IMR-90 (cell line): ENCODE measurements at regions not wholly inside any gene's neighbourhood (a gene's known extent, or its start where the extent isn't known, plus 50 kb on each side); places are given as distances from the start of the nearest gene placed in this dataset.

Experiments
- ATAC-seq: fragments of 200-7000 bp; cut with Tn5 transposase; 2 replicates; pipeline ENCODE4 v1.9.1; 2020; ENCODE audit warnings: low read depth, mild to moderate bottlenecking, moderate library complexity
- BruUV-seq: library from RNA; stranded (reverse); fragments of 400-500 nt; replicated peaks from 2 replicates; lab custom pipeline; 2021; lab: Mats Ljungman, UMichigan
- CTCF ChIA-PET: fragments of 300-600 bp; formaldehyde crosslinking; extraction: SDS; loops from one replicate; lab custom pipeline; 2021; ENCODE audit warnings: antibody characterized with exemption; lab: Yijun Ruan, JAX
- POLR2A ChIA-PET: fragments of 300-600 bp; sonication (Branson Sonifier 250); formaldehyde crosslinking; loops from one replicate; lab custom pipeline; 2022; ENCODE audit warnings: antibody characterized with exemption; ENCODE audit not compliant: unreplicated experiment; lab: Charles Lee
- DNase-seq: peaks from one replicate; pipeline ENCODE4 v3.0.0; 2013
- H2AFZ ChIP-seq: replicated peaks from 2 replicates; pipeline ENCODE3; 2013; ENCODE audit warnings: low read length, mild to moderate bottlenecking; ENCODE audit not compliant: poor library complexity
- H2AK5ac ChIP-seq: 2 replicates; pipeline ENCODE4 v1.6.1; 2013; ENCODE audit warnings: low read depth, low read length, inconsistent platforms
- H2AK9ac ChIP-seq: replicated peaks from 2 replicates; pipeline ENCODE3; 2013; ENCODE audit warnings: mild to moderate bottlenecking, low read depth, low read length, moderate library complexity; ENCODE audit not compliant: poor library complexity
- H2BK120ac ChIP-seq: 2 replicates; pipeline ENCODE4 v1.6.1; 2013; ENCODE audit warnings: low read depth, low read length, inconsistent platforms
- H2BK15ac ChIP-seq: 3 replicates; pipeline ENCODE4 v1.6.1; 2013; ENCODE audit warnings: low read depth, low read length, inconsistent platforms
- H2BK20ac ChIP-seq: 2 replicates; pipeline ENCODE4 v1.6.1; 2013; ENCODE audit warnings: low read depth, mild to moderate bottlenecking, inconsistent platforms, low read length, moderate library complexity
- H2BK5ac ChIP-seq: 2 replicates; pipeline ENCODE4 v1.6.1; 2013; ENCODE audit warnings: mild to moderate bottlenecking, low read depth, low read length, inconsistent platforms; ENCODE audit not compliant: poor library complexity, severe bottlenecking
- H3K14ac ChIP-seq: replicated peaks from 2 replicates; pipeline ENCODE4 v1.6.1; 2013; ENCODE audit warnings: low read depth, low read length, inconsistent platforms
- H3K18ac ChIP-seq: 2 replicates; pipeline ENCODE4 v1.6.1; 2013; ENCODE audit warnings: low read depth, low read length, control low read depth
- H3K23ac ChIP-seq: 2 replicates; pipeline ENCODE4 v1.6.1; 2013; ENCODE audit warnings: low read depth, low read length, inconsistent platforms
- H3K27ac ChIP-seq: 2 replicates; pipeline ENCODE4 v1.5.1; 2013; ENCODE audit warnings: mild to moderate bottlenecking, control low read depth, low read length; ENCODE audit not compliant: insufficient read depth
- H3K27me3 ChIP-seq: 2 replicates; pipeline ENCODE4 v1.6.1; 2013; ENCODE audit warnings: low read length; ENCODE audit not compliant: control insufficient read depth, insufficient read depth
- H3K36me3 ChIP-seq: 2 replicates; pipeline ENCODE4 v1.6.1; 2013; ENCODE audit warnings: low read length, mixed read lengths; ENCODE audit not compliant: control insufficient read depth, insufficient read depth
- H3K4ac ChIP-seq: 2 replicates; pipeline ENCODE4 v1.6.1; 2013; ENCODE audit warnings: low read depth, low read length, inconsistent platforms
- H3K4me1 ChIP-seq: 2 replicates; pipeline ENCODE4 v1.6.1; 2013; ENCODE audit warnings: low read length, mixed read lengths; ENCODE audit not compliant: control insufficient read depth, insufficient read depth
- H3K4me2 ChIP-seq: 2 replicates; pipeline ENCODE4 v1.6.1; 2013; ENCODE audit warnings: low read depth, mild to moderate bottlenecking, control low read depth, low read length, moderate library complexity
- H3K4me3 ChIP-seq: 2 replicates; pipeline ENCODE4 v1.5.1; 2013; ENCODE audit warnings: low read depth, mild to moderate bottlenecking, control low read depth, low read length, moderate library complexity; ENCODE audit not compliant: insufficient read depth
- H3K56ac ChIP-seq: 2 replicates; pipeline ENCODE4 v1.6.1; 2013; ENCODE audit warnings: low read length, inconsistent platforms; ENCODE audit not compliant: insufficient read depth; ENCODE audit errors: extremely low read depth
- H3K79me1 ChIP-seq, 2 experiments: 2 replicates each; pipeline ENCODE4 v1.6.1; 2013; ENCODE audit warnings: low read length in 2 of 2, inconsistent platforms in 1 of 2, low read depth in 1 of 2
- H3K9ac ChIP-seq: 2 replicates; pipeline ENCODE4 v1.6.1; 2013; ENCODE audit warnings: low read depth, low read length, control low read depth
- H3K9me1 ChIP-seq: 2 replicates; pipeline ENCODE4 v1.6.1; 2013; ENCODE audit warnings: low read length, inconsistent platforms; ENCODE audit not compliant: insufficient read depth
- H3K9me3 ChIP-seq: 2 replicates; pipeline ENCODE4 v1.6.1; 2013; ENCODE audit warnings: low read length; ENCODE audit not compliant: control insufficient read depth, insufficient read depth
- H4K20me1 ChIP-seq: 2 replicates; pipeline ENCODE4 v1.6.1; 2013; ENCODE audit warnings: low read length, inconsistent platforms; ENCODE audit not compliant: insufficient read depth
- H4K5ac ChIP-seq: 2 replicates; pipeline ENCODE4 v1.6.1; 2013; ENCODE audit warnings: mild to moderate bottlenecking, low read depth, low read length, control low read depth
- H4K8ac ChIP-seq, 2 experiments: 2 replicates each; pipeline ENCODE4 v1.6.1; 2013; ENCODE audit warnings: low read depth in 2 of 2, low read length in 2 of 2, control low read depth in 1 of 2, inconsistent platforms in 1 of 2
- H4K91ac ChIP-seq: 2 replicates; pipeline ENCODE4 v1.6.1; 2013; ENCODE audit warnings: low read depth, low read length, inconsistent platforms; ENCODE audit not compliant: insufficient read depth
- BHLHE40 ChIP-seq: fragments of 150-350 bp; IDR thresholded peaks from 2 replicates; pipeline ENCODE4 v1.6.1; 2016; ENCODE audit warnings: mild to moderate bottlenecking, low read depth, low read length
- CEBPB ChIP-seq: IDR thresholded peaks from 2 replicates; pipeline ENCODE4 v1.6.1; 2012; ENCODE audit warnings: low read depth, low read length, improper control_type of control experiment
- CHD1 ChIP-seq: IDR thresholded peaks from 2 replicates; pipeline ENCODE4 v1.6.1; 2012; ENCODE audit warnings: low read depth, low read length, improper control_type of control experiment
- CTCF ChIP-seq: conservative IDR thresholded peaks from 2 replicates; pipeline ENCODE4 v1.5.1; 2012; ENCODE audit warnings: mild to moderate bottlenecking, low read depth, low read length, improper control_type of control experiment
- ELK1 ChIP-seq: fragments of 150-350 bp; IDR thresholded peaks from 2 replicates; pipeline ENCODE4 v1.6.1; 2016; ENCODE audit warnings: low read depth, mild to moderate bottlenecking, low read length, moderate library complexity, borderline replicate concordance
- FOS ChIP-seq: fragments of 150-350 bp; IDR thresholded peaks from 2 replicates; pipeline ENCODE4 v1.6.1; 2016; ENCODE audit warnings: low read depth, low read length
- MAFK ChIP-seq: IDR thresholded peaks from 2 replicates; pipeline ENCODE4 v1.6.1; 2012; ENCODE audit warnings: low read depth, low read length, improper control_type of control experiment
- MAZ ChIP-seq: IDR thresholded peaks from 2 replicates; pipeline ENCODE4 v1.6.1; 2012; ENCODE audit warnings: low read depth, mild to moderate bottlenecking, low read length, improper control_type of control experiment, moderate library complexity, borderline replicate concordance
- MXI1 ChIP-seq: IDR thresholded peaks from 2 replicates; pipeline ENCODE4 v1.6.1; 2012; ENCODE audit warnings: low read depth, mild to moderate bottlenecking, low read length, moderate library complexity, borderline replicate concordance
- NFE2L2 ChIP-seq: fragments of 150-350 bp; IDR thresholded peaks from 2 replicates; pipeline ENCODE4 v1.6.1; 2016; ENCODE audit warnings: low read depth, mild to moderate bottlenecking, low read length
- POLR2A ChIP-seq: IDR thresholded peaks from 2 replicates; pipeline ENCODE4 v1.6.1; 2012; ENCODE audit warnings: mild to moderate bottlenecking, low read depth, low read length
- RAD21 ChIP-seq: IDR thresholded peaks from 2 replicates; pipeline ENCODE4 v1.6.1; 2012; ENCODE audit warnings: low read length, improper control_type of control experiment
- RCOR1 ChIP-seq: IDR thresholded peaks from 2 replicates; pipeline ENCODE4 v1.6.1; 2012; ENCODE audit warnings: mild to moderate bottlenecking, low read length, improper control_type of control experiment; ENCODE audit not compliant: insufficient replicate concordance
- RFX5 ChIP-seq: IDR thresholded peaks from 2 replicates; pipeline ENCODE4 v1.8.0; 2012; ENCODE audit warnings: low read depth, mild to moderate bottlenecking, low read length, moderate library complexity
- SMC3 ChIP-seq: fragments of 150-350 bp; IDR thresholded peaks from 2 replicates; pipeline ENCODE4 v1.6.1; 2016; ENCODE audit warnings: low read depth, mild to moderate bottlenecking, antibody characterized with exemption, low read length, moderate library complexity
- USF2 ChIP-seq: fragments of 150-350 bp; IDR thresholded peaks from 2 replicates; pipeline ENCODE4 v1.6.1; 2017; ENCODE audit warnings: mild to moderate bottlenecking, antibody characterized with exemption, low read length, low read depth
- WGBS, 2 experiments: methylation state at CpG; one replicate each; pipeline versions ENCODE4 v1.1.5 to v1.1.7; 2013; ENCODE audit warnings: missing lambda C conversion rate in 2 of 2; ENCODE audit not compliant: insufficient read length in 1 of 2; ENCODE audit errors: extremely low coverage in 2 of 2; 5-methylcytosine and 5-hydroxymethylcytosine counted together
- dilution Hi-C: fragments of 300-500 bp; cut with HindIII; formaldehyde crosslinking; loops from one replicate; pipeline ENCODE4 v1.14.3; 2018; ENCODE audit warnings: low sequenced_read_pairs; ENCODE audit not compliant: unreplicated experiment
- in situ Hi-C: fragments of 300-500 bp; cut with MboI; formaldehyde crosslinking; loops from 3 replicates; pipeline ENCODE4 v1.14.3; 2019; ENCODE audit warnings: low sequenced_read_pairs, inconsistent platforms, mixed read lengths
- intact Hi-C: fragments of 100-400 bp; cut with micrococcal nuclease; formaldehyde crosslinking; loops from 2 replicates; pipeline ENCODE4 v1.10.0; 2022

- Histone ChIP-seq H2AFZ (no peak overlapping the region), H3K9me3 (no peaks in the 10 kb centered on the region), H3K27ac (no peak overlapping the region), H3K36me3 (no peaks in the 10 kb centered on the region), H3K4me3 (no peak overlapping the region), H3K23ac (no peak overlapping the region), H2AK5ac (no peak overlapping the region), H2BK120ac (no peak overlapping the region), H3K9me1 (no peaks in the 10 kb centered on the region), H4K5ac (no peak overlapping the region), H3K56ac (no peak overlapping the region), H3K79me1 (no peaks in the 10 kb centered on the region), H3K18ac (no peak overlapping the region), H3K27me3 (no peaks in the 10 kb centered on the region; the same call in 1 of the 2 replicates), H2BK15ac (no peak overlapping the region), H2AK9ac (no peak overlapping the region), H2BK20ac (no peak overlapping the region), H4K8ac (no peak overlapping the region), H3K9ac (no peak overlapping the region), H3K4me1 (no peaks in the 10 kb centered on the region), H2BK5ac (no peak overlapping the region), H4K91ac (no peak overlapping the region), H3K14ac (no peak overlapping the region), H4K20me1 (no peaks in the 10 kb centered on the region), H3K4ac (no peak overlapping the region), H3K4me2 (no peak overlapping the region)
- CTCF ChIA-PET = interaction anchor here (0.6 kb wide), 3 partner anchors 14 to 1120 kb away, joined by 3 read pairs; no protein-coding TSS in a partner anchor
- BruUV-seq = no TSS peak
- intact Hi-C loops (no loop called here), in situ Hi-C loops (no loop called here), dilution Hi-C loops (no loop called here)
- DNase-seq (no peak), ATAC-seq (no peak)
- POLR2A ChIA-PET = no interaction called here
- no peak for TF ChIP-seq USF2
- TF ChIP-seq POLR2A = no peak
- TF ChIP-seq MAFK = no peak
- TF ChIP-seq NFE2L2 = no peak
- TF ChIP-seq CHD1 = no peak
- no peak for TF ChIP-seq SMC3
- TF ChIP-seq RAD21 = no peak
- TF ChIP-seq MAZ = no peak
- TF ChIP-seq CEBPB = no peak
- no peak for TF ChIP-seq ELK1
- TF ChIP-seq RFX5 = no peak
- no peak for TF ChIP-seq BHLHE40
- no peak for TF ChIP-seq RCOR1
- TF ChIP-seq CTCF = no peak
- TF ChIP-seq MXI1 = no peak
- TF ChIP-seq FOS = no peak
- WGBS, 2 experiments = no CpG with 5 or more reads among the region's 3 CpGs
Observed at GRCh38 chr13:59363313-59363712, 800.4 kb downstream of the DIAPH3 start.
